ENCODE measurements at regions not wholly inside any gene's neighbourhood (a gene's known extent, or its start where the extent isn't known, plus 50 kb on each side); places are given as distances from the start of the nearest gene placed in this dataset.

DNA sequence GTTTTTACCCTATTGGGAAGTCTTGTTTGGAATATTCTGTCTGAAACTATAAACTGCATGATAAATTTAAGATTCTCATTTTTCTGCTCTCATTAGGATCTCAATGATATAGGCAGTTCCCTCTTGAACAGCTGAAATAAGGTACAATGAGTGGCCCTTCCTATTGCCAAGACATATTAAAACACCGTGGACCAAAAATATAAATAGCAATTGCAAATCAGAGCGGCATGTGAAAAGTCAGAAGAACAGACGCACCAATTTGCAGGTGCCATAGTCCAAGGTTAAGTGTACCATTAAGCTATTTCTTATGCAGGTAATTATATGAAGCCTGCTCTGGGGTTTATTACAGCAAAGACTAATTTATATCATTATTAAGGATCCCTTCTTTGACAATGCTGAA, 920.8 kb upstream of the CELF2 start:
- TF ChIP-seq, protein P1, sequence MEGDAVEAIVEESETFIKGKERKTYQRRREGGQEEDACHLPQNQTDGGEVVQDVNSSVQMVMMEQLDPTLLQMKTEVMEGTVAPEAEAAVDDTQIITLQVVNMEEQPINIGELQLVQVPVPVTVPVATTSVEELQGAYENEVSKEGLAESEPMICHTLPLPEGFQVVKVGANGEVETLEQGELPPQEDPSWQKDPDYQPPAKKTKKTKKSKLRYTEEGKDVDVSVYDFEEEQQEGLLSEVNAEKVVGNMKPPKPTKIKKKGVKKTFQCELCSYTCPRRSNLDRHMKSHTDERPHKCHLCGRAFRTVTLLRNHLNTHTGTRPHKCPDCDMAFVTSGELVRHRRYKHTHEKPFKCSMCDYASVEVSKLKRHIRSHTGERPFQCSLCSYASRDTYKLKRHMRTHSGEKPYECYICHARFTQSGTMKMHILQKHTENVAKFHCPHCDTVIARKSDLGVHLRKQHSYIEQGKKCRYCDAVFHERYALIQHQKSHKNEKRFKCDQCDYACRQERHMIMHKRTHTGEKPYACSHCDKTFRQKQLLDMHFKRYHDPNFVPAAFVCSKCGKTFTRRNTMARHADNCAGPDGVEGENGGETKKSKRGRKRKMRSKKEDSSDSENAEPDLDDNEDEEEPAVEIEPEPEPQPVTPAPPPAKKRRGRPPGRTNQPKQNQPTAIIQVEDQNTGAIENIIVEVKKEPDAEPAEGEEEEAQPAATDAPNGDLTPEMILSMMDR (IDR thresholded peaks at IDR 0.05): no peak
- TF ChIP-seq POLR2AphosphoS5 (IDR thresholded peaks at IDR 0.05) (no peak), POLR2A (IDR thresholded peaks at IDR 0.05) (no peak)
- Histone ChIP-seq H3K4me3 (no peak overlapping the region), H3K27ac (no peak overlapping the region), H3K4me1 (replicated peaks) (no peaks in the 10 kb centered on the region), H3K9me3 (no peaks in the 10 kb centered on the region), H3K36me3 (no peaks in the 10 kb centered on the region), H3K27me3 (replicated peaks; ENCODE audit: insufficient read depth) (no peaks in the 10 kb centered on the region)
- 79% methylated on average over 3 of the region's 3 CpGs for WGBS
- no peak for DNase-seq (ENCODE audit: low spot score)
- intact Hi-C loops (cut with DNase I): no loop called here

DNA sequence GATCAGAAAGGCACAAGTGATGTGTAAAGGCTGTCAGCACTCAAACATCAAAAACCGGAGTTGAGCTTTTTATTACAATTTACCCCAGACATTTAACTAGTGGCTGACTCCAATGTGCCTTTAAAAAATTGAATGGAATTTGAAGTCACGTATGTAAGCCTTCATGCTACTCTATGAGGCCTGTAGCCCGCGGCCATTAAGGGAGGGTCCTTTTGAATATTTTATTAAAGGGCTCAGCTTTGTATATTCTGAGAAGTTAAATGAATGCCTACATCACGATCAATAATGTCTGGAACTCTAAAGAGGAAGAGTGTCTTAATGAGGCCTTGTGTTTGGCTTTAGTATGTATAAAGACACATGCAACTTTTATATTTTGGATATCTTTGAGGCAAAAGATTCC, 916.6 kb upstream of the CELF2 start:
- Histone ChIP-seq H3K27ac (no peak overlapping the region), H3K4me1 (replicated peaks) (no peaks in the 10 kb centered on the region), H3K36me3 (no peaks in the 10 kb centered on the region), H3K27me3 (replicated peaks; ENCODE audit: insufficient read depth) (no peaks in the 10 kb centered on the region), H3K9me3 (no peaks in the 10 kb centered on the region), H3K4me3 (no peak overlapping the region)
- TF ChIP-seq, protein P1 (IDR thresholded peaks at IDR 0.05): no peak
- TF ChIP-seq POLR2A (IDR thresholded peaks at IDR 0.05): no peak
- intact Hi-C loops (cut with DNase I): no loop called here
- no peak for DNase-seq (ENCODE audit: low spot score)
- 84% methylated on average over 5 of the region's 5 CpGs for WGBS

DNA sequence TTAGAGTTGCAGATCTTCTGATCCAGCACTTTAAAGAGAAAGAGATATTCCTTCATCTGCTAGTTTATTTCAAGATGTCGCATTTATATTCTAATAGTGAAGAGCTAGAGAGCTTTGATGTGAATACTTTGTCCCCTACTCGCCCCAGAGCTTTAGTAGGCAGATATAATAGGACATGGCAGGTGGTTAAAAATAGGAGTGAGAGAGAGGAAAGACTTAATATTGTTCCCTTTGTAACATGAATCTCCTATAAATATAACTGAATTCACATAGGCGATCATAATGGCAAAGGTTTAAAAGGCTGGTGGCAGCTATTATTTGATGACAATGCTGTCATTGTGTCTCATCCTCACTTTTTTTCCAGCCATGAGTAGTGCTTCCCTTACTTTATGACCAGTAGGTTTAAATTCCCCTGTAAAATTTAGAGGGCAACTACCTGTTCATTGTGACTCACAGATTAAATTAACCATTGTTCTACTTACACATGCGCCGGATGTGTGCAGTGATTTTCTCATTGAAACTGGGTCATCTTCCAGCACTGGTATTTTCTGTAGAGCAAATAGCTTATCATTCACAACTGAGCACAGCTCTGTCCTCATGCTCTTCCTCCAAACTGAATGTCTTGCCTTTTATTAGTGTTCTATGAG, 906.7 kb upstream of the CELF2 start:
- Histone ChIP-seq H3K9me3 (no peaks in the 10 kb centered on the region), H3K27ac (no peak overlapping the region), H3K4me3 (no peak overlapping the region), H3K36me3 (no peaks in the 10 kb centered on the region), H3K4me1 (replicated peaks) (no peaks in the 10 kb centered on the region), H3K27me3 (replicated peaks; ENCODE audit: insufficient read depth) (peaks cover 3% of the 10 kb centered on the region)
- TF ChIP-seq, protein P1 (IDR thresholded peaks at IDR 0.05): no peak
- TF ChIP-seq POLR2A (IDR thresholded peaks at IDR 0.05) (no peak), POLR2AphosphoS5 (IDR thresholded peaks at IDR 0.05) (no peak)
- WGBS: 43% methylated on average over 5 of the region's 5 CpGs
- DNase-seq (ENCODE audit: low spot score): no peak
- intact Hi-C loops (cut with DNase I): no loop called here

DNA sequence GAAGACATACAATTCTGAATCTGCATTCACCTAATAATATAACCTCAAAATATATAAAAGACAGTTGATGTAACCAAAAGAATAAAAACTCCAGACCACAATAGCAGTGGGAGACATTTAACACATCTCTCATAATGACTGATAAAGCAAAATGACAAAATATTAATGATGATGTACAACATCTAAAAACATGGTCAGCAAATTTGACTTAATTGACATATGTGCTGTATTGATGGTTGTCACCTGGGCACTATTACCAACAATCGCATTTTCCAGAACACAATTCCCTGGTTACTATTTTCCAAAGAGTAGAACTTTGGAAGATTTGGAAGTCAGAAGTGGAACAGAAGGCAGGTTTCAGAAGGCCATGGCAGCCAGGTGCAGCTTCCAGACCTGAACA, 899.5 kb upstream of the CELF2 start:
- Histone ChIP-seq H3K9me3 (no peaks in the 10 kb centered on the region), H3K27me3 (replicated peaks; ENCODE audit: insufficient read depth) (no peaks in the 10 kb centered on the region), H3K36me3 (no peaks in the 10 kb centered on the region), H3K4me3 (no peak overlapping the region), H3K4me1 (replicated peaks) (no peaks in the 10 kb centered on the region), H3K27ac (no peak overlapping the region)
- 100% methylated on average over 1 of the region's 1 CpG for WGBS
- DNase-seq (ENCODE audit: low spot score): no peak
- no peak for TF ChIP-seq POLR2A (IDR thresholded peaks at IDR 0.05)
- TF ChIP-seq POLR2AphosphoS5 (IDR thresholded peaks at IDR 0.05): no peak
- TF ChIP-seq, protein P1 (IDR thresholded peaks at IDR 0.05): no peak
- intact Hi-C loops (cut with DNase I): no loop called here

DNA sequence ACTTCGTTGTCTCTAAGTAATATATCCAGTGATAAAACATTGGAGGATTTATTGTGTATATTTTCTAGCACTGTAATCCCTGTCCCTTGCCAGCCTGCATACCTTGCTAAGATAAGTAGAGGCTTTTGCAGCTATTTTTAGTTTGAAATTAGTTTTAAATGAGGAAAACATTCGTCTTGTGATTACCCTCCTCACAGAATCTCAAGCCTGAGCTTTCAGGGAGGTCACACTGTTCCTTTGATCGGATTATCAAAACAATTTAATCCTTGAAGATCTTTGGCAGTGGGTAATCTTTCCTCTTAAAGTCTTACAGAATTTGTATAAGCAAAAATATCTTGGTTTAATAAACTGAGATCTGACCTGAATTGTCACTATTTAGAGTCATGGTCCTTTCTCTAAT, 897.0 kb upstream of the CELF2 start:
- no peaks in the 10 kb centered on the region for H3K27me3 ChIP-seq (replicated peaks; ENCODE audit: insufficient read depth)
- no peaks in the 10 kb centered on the region for H3K4me1 ChIP-seq (replicated peaks)
- intact Hi-C loops (cut with DNase I): no loop called here
- TF ChIP-seq, protein P1 (IDR thresholded peaks at IDR 0.05): no peak
- TF ChIP-seq POLR2A (IDR thresholded peaks at IDR 0.05): no peak
- TF ChIP-seq POLR2AphosphoS5 (IDR thresholded peaks at IDR 0.05): no peak
- no peaks in the 10 kb centered on the region for H3K9me3 ChIP-seq
- 54% methylated on average over 3 of the region's 3 CpGs for WGBS
- H3K36me3 ChIP-seq: no peaks in the 10 kb centered on the region
- H3K27ac ChIP-seq: no peak overlapping the region
- DNase-seq (ENCODE audit: low spot score): no peak
- no peak overlapping the region for H3K4me3 ChIP-seq
